GM23338 (cell line): ENCODE measurements at regions not wholly inside any gene's neighbourhood (a gene's known extent, or its start where the extent isn't known, plus 50 kb on each side); places are given as distances from the start of the nearest gene placed in this dataset.
A peak's percentile ranks its signal among the peaks of the same experiment; 100 is the strongest.

ENCODE experiments used
- ATAC-seq: fragments of 200-7000 bp; cut with Tn5 transposase; 3 replicates; pipeline ENCODE4 v1.9.1; 2020
- DNase-seq: peaks from one replicate; pipeline ENCODE4 v3.0.0-alpha.2; 2015; ENCODE audit warnings: low spot score
- H2AFZ ChIP-seq: fragments of 200-600 bp; sonication (generic); 2 replicates; pipeline ENCODE4 v1.8.0; 2016; ENCODE audit warnings: antibody characterized with exemption, mild to moderate bottlenecking, moderate library complexity
- H3F3A ChIP-seq: fragments of 200-600 bp; sonication (generic); replicated peaks from 2 replicates; pipeline ENCODE4 v1.8.0; 2017; ENCODE audit warnings: antibody characterized with exemption, mixed run types, low read depth
- H3K27ac ChIP-seq: fragments of 200-600 bp; sonication (generic); 2 replicates; pipeline ENCODE4 v1.6.1; 2016; ENCODE audit warnings: low read depth
- H3K27me3 ChIP-seq: fragments of 200-600 bp; sonication (generic); 2 replicates; pipeline ENCODE4 v1.8.0; 2016; ENCODE audit warnings: mild to moderate bottlenecking, mixed run types, moderate library complexity; ENCODE audit not compliant: insufficient read depth
- H3K36me3 ChIP-seq: fragments of 200-600 bp; sonication (generic); 2 replicates; pipeline ENCODE4 v1.8.0; 2016; ENCODE audit warnings: mild to moderate bottlenecking; ENCODE audit not compliant: insufficient read depth
- H3K4me1 ChIP-seq: fragments of 200-600 bp; sonication (generic); 2 replicates; pipeline ENCODE4 v1.8.0; 2016; ENCODE audit warnings: mild to moderate bottlenecking, moderate library complexity; ENCODE audit not compliant: insufficient read depth
- H3K4me2 ChIP-seq: fragments of 200-600 bp; sonication (generic); 2 replicates; pipeline ENCODE4 v1.7.1; 2017; ENCODE audit warnings: mixed run types
- H3K4me3 ChIP-seq: fragments of 200-600 bp; sonication (generic); 2 replicates; pipeline ENCODE4 v1.6.1; 2016; ENCODE audit warnings: mixed run types
- H3K79me2 ChIP-seq: fragments of 200-600 bp; sonication (generic); replicated peaks from 2 replicates; pipeline ENCODE4 v1.8.0; 2017; ENCODE audit warnings: mild to moderate bottlenecking; ENCODE audit not compliant: insufficient read depth
- H3K9me2 ChIP-seq: fragments of 200-600 bp; sonication (generic); 2 replicates; pipeline ENCODE4 v1.8.0; 2017; ENCODE audit not compliant: insufficient read depth
- H4K20me1 ChIP-seq: fragments of 200-600 bp; sonication (generic); replicated peaks from 2 replicates; pipeline ENCODE4 v1.8.0; 2017; ENCODE audit warnings: mild to moderate bottlenecking; ENCODE audit not compliant: insufficient read depth
- H3K27ac Mint-ChIP-seq: 2 replicates; pipeline ENCODE4 v1.8.0; 2020; ENCODE audit warnings: inconsistent platforms, mild to moderate bottlenecking, moderate library complexity, mixed read lengths
- H3K27me3 Mint-ChIP-seq: 3 replicates; pipeline ENCODE4 v1.8.0; 2022; ENCODE audit warnings: low read depth, mild to moderate bottlenecking, moderate library complexity, mixed read lengths, inconsistent platforms; ENCODE audit not compliant: insufficient read depth, poor library complexity
- H3K36me3 Mint-ChIP-seq: 3 replicates; pipeline ENCODE4 v1.8.0; 2021; ENCODE audit warnings: low read depth, mild to moderate bottlenecking, inconsistent platforms, moderate library complexity, mixed read lengths
- H3K4me1 Mint-ChIP-seq: 3 replicates; pipeline ENCODE4 v1.8.0; 2020; ENCODE audit warnings: mild to moderate bottlenecking, inconsistent platforms, mixed read lengths
- H3K4me3 Mint-ChIP-seq: 3 replicates; pipeline ENCODE4 v1.8.0; 2021; ENCODE audit warnings: moderate library complexity, mild to moderate bottlenecking, inconsistent platforms, mixed read lengths
- H3K9me3 Mint-ChIP-seq: 3 replicates; pipeline ENCODE4 v1.8.0; 2020; ENCODE audit warnings: moderate library complexity, mild to moderate bottlenecking, inconsistent platforms, mixed read lengths
- CREB1 ChIP-seq: fragments of 250-450 bp; sonication (Bioruptor Pico); IDR thresholded peaks from 2 replicates; pipeline ENCODE4 v1.5.0; 2020; ENCODE audit warnings: low read depth, mild to moderate bottlenecking, moderate library complexity
- CTCF ChIP-seq, 2 experiments: fragments of 200-600 bp in 1 of 2; sonication (generic) in 1 of 2; conservative IDR thresholded peaks; 2 replicates each; pipeline versions ENCODE4 v1.5.1 to v1.6.1; 2016 to 2017; ENCODE audit warnings: antibody characterized with exemption in 2 of 2, low read depth in 2 of 2, mild to moderate bottlenecking in 2 of 2, moderate library complexity in 1 of 2
- EZH2 ChIP-seq: fragments of 200-600 bp; sonication (generic); IDR thresholded peaks from one replicate; pipeline ENCODE4 v1.8.0; 2017; ENCODE audit warnings: antibody characterized with exemption, mild to moderate bottlenecking, low read depth; ENCODE audit not compliant: unreplicated experiment
- EZH2phosphoT487 ChIP-seq: fragments of 200-600 bp; sonication (generic); IDR thresholded peaks from one replicate; pipeline ENCODE4 v1.8.1; 2018; ENCODE audit warnings: antibody characterized with exemption; ENCODE audit not compliant: unreplicated experiment
- JUNB ChIP-seq: IDR thresholded peaks from one replicate; pipeline ENCODE4 v1.6.1; 2016; ENCODE audit warnings: antibody characterized with exemption; ENCODE audit not compliant: unreplicated experiment
- NANOG ChIP-seq: IDR thresholded peaks from 2 replicates; pipeline ENCODE4 v1.6.1; 2016; ENCODE audit warnings: antibody characterized with exemption, borderline replicate concordance
- POLR2AphosphoS5 ChIP-seq: IDR thresholded peaks from 2 replicates; pipeline ENCODE4 v1.6.1; 2016; ENCODE audit warnings: antibody characterized with exemption, low read depth
- STAT1 ChIP-seq: IDR thresholded peaks from one replicate; pipeline ENCODE4 v1.6.1; 2016; ENCODE audit warnings: antibody characterized with exemption; ENCODE audit not compliant: unreplicated experiment
- ZNF114 ChIP-seq: fragments of 250-450 bp; sonication (Bioruptor Pico); IDR thresholded peaks from 2 replicates; pipeline ENCODE4 v1.5.0; 2020; ENCODE audit warnings: mild to moderate bottlenecking, moderate library complexity
- ZNF331 ChIP-seq: fragments of 250-450 bp; sonication (Bioruptor Pico); IDR thresholded peaks from 2 replicates; pipeline ENCODE4 v1.5.0; 2020; ENCODE audit warnings: low read depth, mild to moderate bottlenecking, moderate library complexity
- ZNF462 ChIP-seq: fragments of 250-450 bp; sonication (Bioruptor Pico); IDR thresholded peaks from 2 replicates; pipeline ENCODE4 v1.5.0; 2020; ENCODE audit warnings: mild to moderate bottlenecking, moderate library complexity
- TF ChIP-seq, protein P1 (sequence below): IDR thresholded peaks from 2 replicates; pipeline ENCODE4 v1.6.1; 2016; ENCODE audit warnings: antibody characterized with exemption
- TF ChIP-seq, protein P2 (sequence below): IDR thresholded peaks from one replicate; pipeline ENCODE4 v1.6.1; 2018; ENCODE audit warnings: antibody characterized with exemption; ENCODE audit not compliant: unreplicated experiment

- peaks cover 19% of the 10 kb centered on the region for H3K9me2 ChIP-seq
- DNase-seq (no peak), ATAC-seq (no peak)
- H3K36me3 ChIP-seq = no peaks in the 10 kb centered on the region
- H3K4me1 ChIP-seq = 0 out of 2 replicates have a peak, but pooled peaks cover 4% of the 10 kb centered on the region
- Mint-ChIP-seq H3K9me3 (no peaks in the 10 kb centered on the region), H3K27me3 (peaks cover 4% of the 10 kb centered on the region), H3K4me3 (no peak overlapping the region), H3K4me1 (peaks cover 14% of the 10 kb centered on the region), H3K36me3 (no peaks in the 10 kb centered on the region), H3K27ac (no peak overlapping the region)
- peak overlapping the region; percentile 80; the same call in 1 of the 2 replicates for H2AFZ ChIP-seq
- no peaks in the 10 kb centered on the region for H4K20me1 ChIP-seq
- no peaks in the 10 kb centered on the region for H3K79me2 ChIP-seq
- H3K27me3 ChIP-seq = no peaks in the 10 kb centered on the region
- TF ChIP-seq CREB1 (CRISPR knock-in tag) = no peak
- no peak for TF ChIP-seq ZNF331 (CRISPR knock-in tag)
- TF ChIP-seq, protein P1, sequence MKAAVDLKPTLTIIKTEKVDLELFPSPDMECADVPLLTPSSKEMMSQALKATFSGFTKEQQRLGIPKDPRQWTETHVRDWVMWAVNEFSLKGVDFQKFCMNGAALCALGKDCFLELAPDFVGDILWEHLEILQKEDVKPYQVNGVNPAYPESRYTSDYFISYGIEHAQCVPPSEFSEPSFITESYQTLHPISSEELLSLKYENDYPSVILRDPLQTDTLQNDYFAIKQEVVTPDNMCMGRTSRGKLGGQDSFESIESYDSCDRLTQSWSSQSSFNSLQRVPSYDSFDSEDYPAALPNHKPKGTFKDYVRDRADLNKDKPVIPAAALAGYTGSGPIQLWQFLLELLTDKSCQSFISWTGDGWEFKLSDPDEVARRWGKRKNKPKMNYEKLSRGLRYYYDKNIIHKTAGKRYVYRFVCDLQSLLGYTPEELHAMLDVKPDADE = no peak
- TF ChIP-seq CTCF (conservative IDR thresholded peaks at IDR 0.05; ENCODE audit: low read depth in 2 of 2) = no peak
- TF ChIP-seq EZH2phosphoT487 = no peak
- TF ChIP-seq, protein P2, sequence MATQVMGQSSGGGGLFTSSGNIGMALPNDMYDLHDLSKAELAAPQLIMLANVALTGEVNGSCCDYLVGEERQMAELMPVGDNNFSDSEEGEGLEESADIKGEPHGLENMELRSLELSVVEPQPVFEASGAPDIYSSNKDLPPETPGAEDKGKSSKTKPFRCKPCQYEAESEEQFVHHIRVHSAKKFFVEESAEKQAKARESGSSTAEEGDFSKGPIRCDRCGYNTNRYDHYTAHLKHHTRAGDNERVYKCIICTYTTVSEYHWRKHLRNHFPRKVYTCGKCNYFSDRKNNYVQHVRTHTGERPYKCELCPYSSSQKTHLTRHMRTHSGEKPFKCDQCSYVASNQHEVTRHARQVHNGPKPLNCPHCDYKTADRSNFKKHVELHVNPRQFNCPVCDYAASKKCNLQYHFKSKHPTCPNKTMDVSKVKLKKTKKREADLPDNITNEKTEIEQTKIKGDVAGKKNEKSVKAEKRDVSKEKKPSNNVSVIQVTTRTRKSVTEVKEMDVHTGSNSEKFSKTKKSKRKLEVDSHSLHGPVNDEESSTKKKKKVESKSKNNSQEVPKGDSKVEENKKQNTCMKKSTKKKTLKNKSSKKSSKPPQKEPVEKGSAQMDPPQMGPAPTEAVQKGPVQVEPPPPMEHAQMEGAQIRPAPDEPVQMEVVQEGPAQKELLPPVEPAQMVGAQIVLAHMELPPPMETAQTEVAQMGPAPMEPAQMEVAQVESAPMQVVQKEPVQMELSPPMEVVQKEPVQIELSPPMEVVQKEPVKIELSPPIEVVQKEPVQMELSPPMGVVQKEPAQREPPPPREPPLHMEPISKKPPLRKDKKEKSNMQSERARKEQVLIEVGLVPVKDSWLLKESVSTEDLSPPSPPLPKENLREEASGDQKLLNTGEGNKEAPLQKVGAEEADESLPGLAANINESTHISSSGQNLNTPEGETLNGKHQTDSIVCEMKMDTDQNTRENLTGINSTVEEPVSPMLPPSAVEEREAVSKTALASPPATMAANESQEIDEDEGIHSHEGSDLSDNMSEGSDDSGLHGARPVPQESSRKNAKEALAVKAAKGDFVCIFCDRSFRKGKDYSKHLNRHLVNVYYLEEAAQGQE = no peak
- no peak for TF ChIP-seq JUNB
- no peak for TF ChIP-seq EZH2
- TF ChIP-seq STAT1 = no peak
- no peak for TF ChIP-seq POLR2AphosphoS5
- no peak for TF ChIP-seq ZNF462
- no peak for TF ChIP-seq ZNF114 (CRISPR knock-in tag)
- TF ChIP-seq NANOG = no peak
- H3F3A ChIP-seq = no peaks in the 10 kb centered on the region
- no peak overlapping the region for H3K4me3 ChIP-seq
- H3K4me2 ChIP-seq = no peak overlapping the region
- no peak overlapping the region for H3K27ac ChIP-seq
These were observed 178.1 kb downstream of the PTEN start for GRCh38 chr10:88041243-88042159.
